ENCODE measurements at regions not wholly inside any gene's neighbourhood (a gene's known extent, or its start where the extent isn't known, plus 50 kb on each side); places are given as distances from the start of the nearest gene placed in this dataset.

- DNase-seq (no peak), ATAC-seq (no peak), FAIRE-seq (no peak)
- Histone ChIP-seq H3K27ac (no peak overlapping the region), H3K4me1 (no peaks in the 10 kb centered on the region), H3K4me3 (no peak overlapping the region), H3K27me3 (no peaks in the 10 kb centered on the region), H3K36me3 (no peaks in the 10 kb centered on the region), H3K9me3 (no peaks in the 10 kb centered on the region)
- no peak for TF ChIP-seq CTCF (IDR thresholded peaks at IDR 0.05)
- WGBS, 2 donors: 60 to 69% methylated on average over 1 of the region's 1 CpG
- intact Hi-C loops (cut with DNase I): no loop called here
Observed at GRCh38 chr12:58458102-58458501, 462.2 kb downstream of the LRIG3 start.

GRCh38 chr12:58459191-58459590 lies 461.1 kb downstream of the LRIG3 start:
- Histone ChIP-seq H3K4me3 (no peak overlapping the region), H3K36me3 (no peaks in the 10 kb centered on the region), H3K4me1 (no peaks in the 10 kb centered on the region), H3K27me3 (no peaks in the 10 kb centered on the region), H3K27ac (no peak overlapping the region), H3K9me3 (no peaks in the 10 kb centered on the region)
- FAIRE-seq (no peak), ATAC-seq (no peak), DNase-seq (no peak)
- TF ChIP-seq CTCF (IDR thresholded peaks at IDR 0.05): no peak
- intact Hi-C loops (cut with DNase I): no loop called here

- 56 to 68% methylated on average over 3 of the region's 3 CpGs for WGBS, 2 donors
- FAIRE-seq: no peak
- TF ChIP-seq CTCF (IDR thresholded peaks at IDR 0.05): no peak
- H3K36me3 ChIP-seq: no peaks in the 10 kb centered on the region
- no peaks in the 10 kb centered on the region for H3K27me3 ChIP-seq
- ATAC-seq: no peak
- H3K4me3 ChIP-seq: no peak overlapping the region
- intact Hi-C loops (cut with DNase I): no loop called here
- H3K4me1 ChIP-seq: no peaks in the 10 kb centered on the region
- no peaks in the 10 kb centered on the region for H3K9me3 ChIP-seq
- no peak for DNase-seq
- H3K27ac ChIP-seq: no peak overlapping the region
Observed at GRCh38 chr12:58463051-58463450, 457.3 kb downstream of the LRIG3 start.

GRCh38 chr12:58465418-58465817 lies 454.9 kb downstream of the LRIG3 start:
- FAIRE-seq (no peak), DNase-seq (no peak), ATAC-seq (no peak)
- intact Hi-C loops (cut with DNase I): no loop called here
- Histone ChIP-seq H3K4me3 (no peak overlapping the region), H3K27ac (no peak overlapping the region), H3K36me3 (no peaks in the 10 kb centered on the region), H3K9me3 (no peaks in the 10 kb centered on the region), H3K4me1 (no peaks in the 10 kb centered on the region), H3K27me3 (no peaks in the 10 kb centered on the region)
- 78 to 82% methylated on average over 2 of the region's 2 CpGs for WGBS, 2 donors
- TF ChIP-seq CTCF (IDR thresholded peaks at IDR 0.05): no peak

- intact Hi-C loops (cut with DNase I): no loop called here
- Histone ChIP-seq H3K36me3 (no peaks in the 10 kb centered on the region), H3K4me3 (no peak overlapping the region), H3K9me3 (no peaks in the 10 kb centered on the region), H3K4me1 (no peaks in the 10 kb centered on the region), H3K27ac (no peak overlapping the region), H3K27me3 (no peaks in the 10 kb centered on the region)
- FAIRE-seq (no peak), DNase-seq (no peak), ATAC-seq (no peak)
- TF ChIP-seq CTCF (IDR thresholded peaks at IDR 0.05): no peak
- WGBS, 2 donors: 24 to 28% methylated on average over 1 of the region's 1 CpG
Observed at GRCh38 chr12:58470266-58471010, 449.9 kb downstream of the LRIG3 start.
